Uterus (tissue), 2 donors: ENCODE measurements at regions not wholly inside any gene's neighbourhood (a gene's known extent, or its start where the extent isn't known, plus 50 kb on each side); places are given as distances from the start of the nearest gene placed in this dataset.

Source experiments
- POLR2A ChIP-seq, 2 donors: fragments of 450-650 bp; IDR thresholded peaks; one replicate each; pipeline ENCODE4 v1.6.1; 2016; ENCODE audit warnings: antibody characterized with exemption in 2 of 2, mild to moderate bottlenecking in 1 of 2, moderate library complexity in 1 of 2
- TF ChIP-seq, protein P1 (sequence below), 4 experiments: fragments of 200-600 bp in 2 of 4; fragments of 450-650 bp in 2 of 4; sonication (generic) in 2 of 4; IDR thresholded peaks; one replicate each; pipeline ENCODE4 v1.5.1; 2016 to 2019; ENCODE audit warnings: antibody characterized with exemption in 4 of 4, mild to moderate bottlenecking in 2 of 4, moderate library complexity in 1 of 4

DNA sequence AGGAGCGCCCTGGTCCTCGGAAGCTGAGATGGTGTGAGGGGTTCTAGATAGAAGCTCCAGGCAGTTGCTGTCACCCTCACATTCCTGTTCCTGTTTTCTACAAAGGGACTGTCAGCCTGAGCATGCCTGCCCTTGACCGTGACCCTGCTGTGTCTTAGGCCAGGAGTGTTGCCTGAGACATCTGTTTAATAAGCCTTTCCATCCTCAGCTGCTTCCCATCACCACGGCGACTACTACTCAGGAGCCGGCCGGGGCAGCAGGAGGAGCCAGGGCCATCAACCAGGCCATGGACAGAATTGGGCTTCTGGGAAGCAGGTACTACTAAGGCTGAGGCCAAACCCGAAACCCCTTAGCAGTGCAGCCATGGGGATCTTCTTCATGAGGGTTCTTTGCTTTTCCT, 151.4 kb downstream of the KATNIP start:
- TF ChIP-seq, protein P1, sequence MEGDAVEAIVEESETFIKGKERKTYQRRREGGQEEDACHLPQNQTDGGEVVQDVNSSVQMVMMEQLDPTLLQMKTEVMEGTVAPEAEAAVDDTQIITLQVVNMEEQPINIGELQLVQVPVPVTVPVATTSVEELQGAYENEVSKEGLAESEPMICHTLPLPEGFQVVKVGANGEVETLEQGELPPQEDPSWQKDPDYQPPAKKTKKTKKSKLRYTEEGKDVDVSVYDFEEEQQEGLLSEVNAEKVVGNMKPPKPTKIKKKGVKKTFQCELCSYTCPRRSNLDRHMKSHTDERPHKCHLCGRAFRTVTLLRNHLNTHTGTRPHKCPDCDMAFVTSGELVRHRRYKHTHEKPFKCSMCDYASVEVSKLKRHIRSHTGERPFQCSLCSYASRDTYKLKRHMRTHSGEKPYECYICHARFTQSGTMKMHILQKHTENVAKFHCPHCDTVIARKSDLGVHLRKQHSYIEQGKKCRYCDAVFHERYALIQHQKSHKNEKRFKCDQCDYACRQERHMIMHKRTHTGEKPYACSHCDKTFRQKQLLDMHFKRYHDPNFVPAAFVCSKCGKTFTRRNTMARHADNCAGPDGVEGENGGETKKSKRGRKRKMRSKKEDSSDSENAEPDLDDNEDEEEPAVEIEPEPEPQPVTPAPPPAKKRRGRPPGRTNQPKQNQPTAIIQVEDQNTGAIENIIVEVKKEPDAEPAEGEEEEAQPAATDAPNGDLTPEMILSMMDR (IDR thresholded peaks at IDR 0.05): no peak
- no peak for TF ChIP-seq POLR2A (IDR thresholded peaks at IDR 0.05)
